Spleen (tissue), 11 donors: ENCODE measurements at regions not wholly inside any gene's neighbourhood (a gene's known extent, or its start where the extent isn't known, plus 50 kb on each side); places are given as distances from the start of the nearest gene placed in this dataset.

Source experiments
- DNase-seq: peaks from one replicate; pipeline ENCODE4 v3.0.0-alpha.2; 2020
- H3K27ac ChIP-seq, 8 donors: fragments of 200-600 bp; sonication (generic) in 7 of 8; 1 replicate in 4 of 8; 2 replicates in 4 of 8; pipeline versions ENCODE4 v1.5.0 to v1.8.0; 2016 to 2021; ENCODE audit warnings: inconsistent platforms in 4 of 8, mild to moderate bottlenecking in 4 of 8, moderate library complexity in 1 of 8
- H3K27me3 ChIP-seq, 7 donors: fragments of 200-600 bp; sonication (generic) in 6 of 7; replicated peaks in 1 of 7; 1 replicate in 4 of 7; 2 replicates in 3 of 7; pipeline versions ENCODE4 v1.5.0 to v1.8.0; 2016 to 2021; ENCODE audit warnings: inconsistent platforms in 3 of 7, mild to moderate bottlenecking in 1 of 7
- H3K36me3 ChIP-seq, 6 donors: fragments of 200-600 bp; sonication (generic) in 5 of 6; 1 replicate in 4 of 6; 2 replicates in 2 of 6; pipeline versions ENCODE4 v1.5.0 to v1.8.0; 2016 to 2021; ENCODE audit warnings: inconsistent platforms in 2 of 6
- H3K4me1 ChIP-seq, 6 donors: fragments of 200-600 bp; sonication (generic) in 5 of 6; 1 replicate in 3 of 6; 2 replicates in 3 of 6; pipeline versions ENCODE4 v1.5.0 to v1.8.0; 2016 to 2021; ENCODE audit warnings: inconsistent platforms in 3 of 6
- H3K4me3 ChIP-seq, 8 donors: fragments of 200-600 bp; sonication (generic) in 7 of 8; 1 replicate in 4 of 8; 2 replicates in 4 of 8; pipeline versions ENCODE4 v1.5.0 to v1.8.0; 2016 to 2021; ENCODE audit warnings: inconsistent platforms in 4 of 8, mild to moderate bottlenecking in 4 of 8, moderate library complexity in 2 of 8
- H3K9me3 ChIP-seq, 8 donors: fragments of 200-600 bp; sonication (generic) in 7 of 8; 1 replicate in 4 of 8; 2 replicates in 4 of 8; pipeline versions ENCODE4 v1.5.0 to v1.8.0; 2016 to 2021; ENCODE audit warnings: inconsistent platforms in 4 of 8
- POLR2A ChIP-seq, 3 donors: fragments of 450-650 bp; IDR thresholded peaks; one replicate each; pipeline ENCODE4 v1.5.1; 2017; ENCODE audit warnings: antibody characterized with exemption in 3 of 3, mild to moderate bottlenecking in 1 of 3
- POLR2AphosphoS5 ChIP-seq, 3 donors: sonication (generic); formaldehyde crosslinking; IDR thresholded peaks; one replicate each; pipeline ENCODE4 v1.5.1; 2017; ENCODE audit warnings: antibody characterized with exemption in 3 of 3
- WGBS, 5 donors: extraction: QIAGEN DNeasy Blood & Tissue Kit in 3 of 5; methylation state at CpG; one replicate each; pipeline versions ENCODE4 v1.1.5 to v1.1.7; 2013 to 2018; 5-methylcytosine and 5-hydroxymethylcytosine counted together
- intact Hi-C: fragments of 100-400 bp; cut with DNase I; formaldehyde crosslinking; loops from one replicate; pipeline ENCODE4 v1.15.0; 2023; ENCODE audit warnings: low total_unique reads
- TF ChIP-seq, protein P1 (sequence below), 11 experiments: fragments of 200-600 bp in 7 of 11; fragments of 450-650 bp in 4 of 11; sonication (generic) in 4 of 11; IDR thresholded peaks in 8 of 11; conservative IDR thresholded peaks in 3 of 11; 1 replicate in 7 of 11; 2 replicates in 4 of 11; pipeline versions ENCODE4 v1.4.0 to v1.8.0; 2016 to 2021; ENCODE audit warnings: antibody characterized with exemption in 11 of 11, inconsistent platforms in 4 of 11, mild to moderate bottlenecking in 1 of 11
- donor health status: healthy with polysubstance abuse.
- donor health status: DM: no; HTN: no; CAD: no; lungs with moderate emphysema.
- donor health status: DM: no; HTN: no; CAD: no.
- donor health status: Bipolar disorder and iron deficiency.
- donor health status: healthy.
- donor health status: DM: no; HTN: no; CAD: no.
- donor health status: DM: yes; HTN: yes; CAD: no.

DNA sequence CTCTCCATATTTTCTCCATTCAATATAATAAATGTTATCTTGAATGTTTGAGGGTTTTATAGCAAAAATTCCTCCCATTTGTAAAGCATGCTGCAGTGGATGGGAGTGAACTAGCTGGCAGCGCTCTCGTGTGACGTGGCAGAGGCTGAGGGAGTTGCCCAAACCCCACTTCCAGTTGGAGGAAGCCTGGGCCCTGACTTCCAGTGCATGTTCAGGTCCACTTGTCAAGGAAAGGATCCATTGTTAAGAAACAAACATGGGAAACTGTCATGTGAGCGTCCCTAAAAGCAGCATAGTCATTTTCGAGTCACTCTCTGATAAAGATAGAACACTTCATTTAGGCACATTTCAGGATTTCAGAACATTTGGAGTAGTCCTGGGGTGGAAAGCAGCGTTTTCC is 116.6 kb downstream of the SLC25A47 start:
- no peaks in the 10 kb centered on the region for H3K9me3 ChIP-seq
- no peaks in the 10 kb centered on the region for H3K36me3 ChIP-seq
- peak in 1 of 3 donors; percentile 30 for TF ChIP-seq POLR2AphosphoS5 (IDR thresholded peaks at IDR 0.05)
- TF ChIP-seq, protein P1, sequence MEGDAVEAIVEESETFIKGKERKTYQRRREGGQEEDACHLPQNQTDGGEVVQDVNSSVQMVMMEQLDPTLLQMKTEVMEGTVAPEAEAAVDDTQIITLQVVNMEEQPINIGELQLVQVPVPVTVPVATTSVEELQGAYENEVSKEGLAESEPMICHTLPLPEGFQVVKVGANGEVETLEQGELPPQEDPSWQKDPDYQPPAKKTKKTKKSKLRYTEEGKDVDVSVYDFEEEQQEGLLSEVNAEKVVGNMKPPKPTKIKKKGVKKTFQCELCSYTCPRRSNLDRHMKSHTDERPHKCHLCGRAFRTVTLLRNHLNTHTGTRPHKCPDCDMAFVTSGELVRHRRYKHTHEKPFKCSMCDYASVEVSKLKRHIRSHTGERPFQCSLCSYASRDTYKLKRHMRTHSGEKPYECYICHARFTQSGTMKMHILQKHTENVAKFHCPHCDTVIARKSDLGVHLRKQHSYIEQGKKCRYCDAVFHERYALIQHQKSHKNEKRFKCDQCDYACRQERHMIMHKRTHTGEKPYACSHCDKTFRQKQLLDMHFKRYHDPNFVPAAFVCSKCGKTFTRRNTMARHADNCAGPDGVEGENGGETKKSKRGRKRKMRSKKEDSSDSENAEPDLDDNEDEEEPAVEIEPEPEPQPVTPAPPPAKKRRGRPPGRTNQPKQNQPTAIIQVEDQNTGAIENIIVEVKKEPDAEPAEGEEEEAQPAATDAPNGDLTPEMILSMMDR (IDR thresholded peaks at IDR 0.05 in 8 of 11, conservative IDR thresholded peaks at IDR 0.05 in 3 of 11) = no peak
- no peak for TF ChIP-seq POLR2A (IDR thresholded peaks at IDR 0.05)
- WGBS, 5 donors = 51 to 68% (median 55%) methylated on average over 6 of the region's 6 CpGs
- no peak for DNase-seq
- no peaks in the 10 kb centered on the region for H3K27me3 ChIP-seq
- H3K27ac ChIP-seq = peak overlapping the region in 6 of 8 donors; percentile 7 to 71 (median 28)
- intact Hi-C loops = no loop called here
- H3K4me3 ChIP-seq = no peak overlapping the region
- peaks cover 0 to 38% (median 20%) of the 10 kb centered on the region in 6 donors for H3K4me1 ChIP-seq

DNA sequence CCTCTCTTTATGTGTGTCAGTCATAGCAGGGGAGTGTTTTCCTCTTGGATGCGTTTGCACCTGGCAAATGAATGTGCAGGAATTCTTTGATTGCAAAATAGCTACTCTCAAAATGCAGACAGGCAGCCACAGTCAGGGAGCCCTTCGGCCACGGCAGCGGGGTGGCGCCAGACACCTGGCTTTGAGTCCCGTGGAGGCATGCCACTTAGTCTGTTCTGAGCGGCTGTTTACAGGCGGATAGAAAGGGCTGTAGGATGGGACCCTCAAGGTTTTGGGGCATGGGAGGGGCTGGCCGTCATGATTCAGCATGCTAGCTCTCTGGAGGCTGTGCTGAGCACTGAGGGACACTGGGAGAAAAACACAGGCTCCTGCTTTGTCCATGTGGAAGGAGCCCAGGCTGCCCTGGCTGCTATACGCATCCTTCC is 117.1 kb downstream of the SLC25A47 start:
- intact Hi-C loops = no loop called here
- DNase-seq = no peak
- TF ChIP-seq, protein P1 (IDR thresholded peaks at IDR 0.05 in 8 of 11, conservative IDR thresholded peaks at IDR 0.05 in 3 of 11) = peak in 7 of 11 experiments; percentile 15 to 54 (median 25)
- no peak for TF ChIP-seq POLR2A (IDR thresholded peaks at IDR 0.05)
- TF ChIP-seq POLR2AphosphoS5 (IDR thresholded peaks at IDR 0.05) = peak in 1 of 3 donors; percentile 9
- Histone ChIP-seq H3K9me3 (no peaks in the 10 kb centered on the region), H3K27me3 (no peaks in the 10 kb centered on the region), H3K4me3 (no peak overlapping the region), H3K27ac (peak overlapping the region in 6 of 8 donors; percentile 7 to 71 (median 28)), H3K36me3 (no peaks in the 10 kb centered on the region), H3K4me1 (peaks cover 0 to 34% (median 20%) of the 10 kb centered on the region in 6 donors)
- WGBS, 5 donors = 34 to 51% (median 41%) methylated on average over 9 to 10 of the region's 10 CpGs

DNA sequence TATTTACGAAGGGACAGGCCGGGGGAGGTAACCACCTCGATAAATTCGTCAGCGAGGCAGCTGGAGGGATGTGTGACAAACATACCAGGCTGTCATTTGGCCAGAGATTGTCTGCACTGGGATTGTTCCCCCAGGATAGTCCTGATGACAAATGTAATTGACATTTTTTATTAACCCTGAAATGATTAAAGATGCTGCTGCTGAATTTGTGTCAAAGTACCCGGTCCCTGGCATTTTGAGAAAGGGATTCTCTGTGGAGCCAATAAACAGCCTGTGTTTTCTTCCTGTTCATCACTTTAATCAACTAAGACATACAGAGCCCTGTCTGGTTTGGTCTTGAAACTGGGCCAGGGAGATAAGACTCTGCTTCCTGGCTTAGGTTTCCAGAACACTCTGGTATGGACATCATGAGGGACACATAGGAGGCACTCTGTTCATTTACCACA is 117.6 kb downstream of the SLC25A47 start:
- peak overlapping the region in 6 of 8 donors; percentile 7 to 71 (median 28) for H3K27ac ChIP-seq
- no peak for DNase-seq
- peaks cover 0 to 34% (median 20%) of the 10 kb centered on the region in 6 donors for H3K4me1 ChIP-seq
- no peak overlapping the region for H3K4me3 ChIP-seq
- 73 to 84% (median 79%) methylated on average over 6 of the region's 6 CpGs for WGBS, 5 donors
- intact Hi-C loops = no loop called here
- TF ChIP-seq, protein P1 (IDR thresholded peaks at IDR 0.05 in 8 of 11, conservative IDR thresholded peaks at IDR 0.05 in 3 of 11) = no peak
- TF ChIP-seq POLR2A (IDR thresholded peaks at IDR 0.05) = no peak
- TF ChIP-seq POLR2AphosphoS5 (IDR thresholded peaks at IDR 0.05) = no peak
- H3K36me3 ChIP-seq = no peaks in the 10 kb centered on the region
- no peaks in the 10 kb centered on the region for H3K27me3 ChIP-seq
- no peaks in the 10 kb centered on the region for H3K9me3 ChIP-seq

DNA sequence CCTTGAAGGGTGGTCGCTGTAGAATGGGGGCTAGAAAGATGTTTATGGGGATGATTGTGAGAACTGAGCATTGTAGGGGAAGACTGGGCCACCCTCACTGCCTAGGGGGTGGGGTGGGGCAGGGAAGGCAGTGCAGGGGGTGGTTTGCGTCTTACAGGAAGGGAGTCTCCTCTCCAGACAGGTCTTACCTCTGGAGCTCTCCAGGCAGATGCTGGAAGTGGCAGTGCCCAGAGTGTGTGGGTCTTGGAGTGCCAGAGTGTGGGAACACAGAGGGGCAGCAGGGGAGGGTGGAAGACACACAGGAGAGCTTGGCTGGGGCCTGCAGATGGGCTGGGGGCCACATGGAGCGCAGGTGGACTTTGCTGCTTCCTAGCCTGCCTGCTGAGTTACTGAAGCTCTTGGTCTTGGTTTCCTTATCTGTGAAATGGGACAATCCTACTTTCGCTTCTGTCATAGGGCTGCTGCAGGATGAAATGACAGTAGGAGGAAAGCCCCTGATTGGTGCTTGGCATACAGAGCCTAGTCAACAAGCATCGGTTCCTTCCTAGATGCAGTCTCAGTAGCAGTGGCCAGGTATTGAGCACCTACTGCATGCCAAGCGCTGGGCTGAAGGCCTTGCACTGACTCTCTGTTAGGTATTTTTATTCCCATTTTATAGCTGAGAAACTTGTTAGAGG is 118.3 kb downstream of the SLC25A47 start:
- no peak for DNase-seq
- WGBS, 5 donors = 78 to 91% (median 87%) methylated on average over 6 of the region's 6 CpGs
- Histone ChIP-seq H3K9me3 (no peaks in the 10 kb centered on the region), H3K4me1 (peaks cover 0 to 34% (median 20%) of the 10 kb centered on the region in 6 donors), H3K27me3 (no peaks in the 10 kb centered on the region), H3K36me3 (no peaks in the 10 kb centered on the region), H3K4me3 (no peak overlapping the region), H3K27ac (peak overlapping the region in 1 of 8 donors; percentile 55)
- intact Hi-C loops = no loop called here
- TF ChIP-seq POLR2A (IDR thresholded peaks at IDR 0.05) = no peak
- no peak for TF ChIP-seq POLR2AphosphoS5 (IDR thresholded peaks at IDR 0.05)
- TF ChIP-seq, protein P1 (IDR thresholded peaks at IDR 0.05 in 8 of 11, conservative IDR thresholded peaks at IDR 0.05 in 3 of 11) = no peak
